A673 (cell line): ENCODE measurements at regions not wholly inside any gene's neighbourhood (a gene's known extent, or its start where the extent isn't known, plus 50 kb on each side); places are given as distances from the start of the nearest gene placed in this dataset.
"Not testable (repeated sequence)": the region's sequence is repeated elsewhere in the genome, so short reads cannot be mapped to it uniquely, and the experiment has no call there.

Experiments
- BruUV-seq: library from RNA; stranded (reverse); fragments of 400-500 nt; replicated peaks from 2 replicates; lab custom pipeline; 2021; lab: Mats Ljungman, UMichigan
- CTCF ChIA-PET: fragments of 300-600 bp; sonication (Branson Sonifier 250); formaldehyde crosslinking; loops from one replicate; lab custom pipeline; 2022; ENCODE audit warnings: antibody characterized with exemption; lab: Charles Lee
- POLR2A ChIA-PET: fragments of 300-600 bp; sonication (Branson Sonifier 250); formaldehyde crosslinking; loops from one replicate; lab custom pipeline; 2022; ENCODE audit warnings: antibody characterized with exemption; ENCODE audit not compliant: low non-redundant PET; lab: Charles Lee
- DNase-seq: peaks from one replicate; pipeline ENCODE4 v3.0.0-alpha.2; 2015; ENCODE audit warnings: low spot score
- H3K27ac ChIP-seq: fragments of 200-600 bp; sonication (generic); 2 replicates; pipeline ENCODE4 v1.5.1; 2016; ENCODE audit warnings: mixed run types, low read depth, mild to moderate bottlenecking, mixed read lengths, antibody characterized with exemption, low read length; ENCODE audit not compliant: poor library complexity, severe bottlenecking
- H3K27me3 ChIP-seq: fragments of 200-600 bp; sonication (generic); replicated peaks from 2 replicates; pipeline ENCODE4 v1.6.1; 2017; ENCODE audit warnings: mixed run types, low read depth, mild to moderate bottlenecking, mixed read lengths, antibody characterized with exemption, low read length; ENCODE audit not compliant: insufficient read depth, poor library complexity
- H3K36me3 ChIP-seq: fragments of 200-600 bp; sonication (generic); 2 replicates; pipeline ENCODE4 v1.6.1; 2016; ENCODE audit warnings: mixed run types, mild to moderate bottlenecking, mixed read lengths, antibody characterized with exemption, low read length; ENCODE audit not compliant: insufficient read depth, poor library complexity, severe bottlenecking
- H3K4me1 ChIP-seq: fragments of 200-600 bp; sonication (generic); 2 replicates; pipeline ENCODE4 v1.6.1; 2017; ENCODE audit warnings: mixed run types, mild to moderate bottlenecking, mixed read lengths, antibody characterized with exemption, low read length; ENCODE audit not compliant: insufficient read depth, poor library complexity, severe bottlenecking
- H3K4me3 ChIP-seq: fragments of 200-600 bp; sonication (generic); 2 replicates; pipeline ENCODE4 v1.5.1; 2016; ENCODE audit warnings: low read depth, mixed run types, mild to moderate bottlenecking, mixed read lengths, low read length; ENCODE audit not compliant: poor library complexity, severe bottlenecking
- H3K9me3 ChIP-seq: fragments of 200-600 bp; sonication (generic); 2 replicates; pipeline ENCODE4 v1.6.1; 2016; ENCODE audit warnings: mixed run types, low read depth, mild to moderate bottlenecking, mixed read lengths, antibody characterized with exemption, low read length; ENCODE audit not compliant: poor library complexity, severe bottlenecking
- EZH2 ChIP-seq: fragments of 200-600 bp; sonication (generic); IDR thresholded peaks from 2 replicates; pipeline ENCODE4 v1.6.1; 2017; ENCODE audit warnings: borderline replicate concordance, low read depth, mild to moderate bottlenecking, mixed read lengths, antibody characterized with exemption, low read length; ENCODE audit not compliant: poor library complexity, severe bottlenecking
- intact Hi-C: fragments of 100-400 bp; cut with micrococcal nuclease; formaldehyde crosslinking; loops from one replicate; pipeline ENCODE4 v1.10.0; 2022; ENCODE audit not compliant: unreplicated experiment
- TF ChIP-seq, protein P1 (sequence below): fragments of 300-800, 200-600 bp; sonication (generic); conservative IDR thresholded peaks from 2 replicates; pipeline ENCODE4 v1.5.1; 2017; ENCODE audit warnings: low read depth, mild to moderate bottlenecking, antibody characterized with exemption, low read length, moderate library complexity, mixed read lengths

DNA sequence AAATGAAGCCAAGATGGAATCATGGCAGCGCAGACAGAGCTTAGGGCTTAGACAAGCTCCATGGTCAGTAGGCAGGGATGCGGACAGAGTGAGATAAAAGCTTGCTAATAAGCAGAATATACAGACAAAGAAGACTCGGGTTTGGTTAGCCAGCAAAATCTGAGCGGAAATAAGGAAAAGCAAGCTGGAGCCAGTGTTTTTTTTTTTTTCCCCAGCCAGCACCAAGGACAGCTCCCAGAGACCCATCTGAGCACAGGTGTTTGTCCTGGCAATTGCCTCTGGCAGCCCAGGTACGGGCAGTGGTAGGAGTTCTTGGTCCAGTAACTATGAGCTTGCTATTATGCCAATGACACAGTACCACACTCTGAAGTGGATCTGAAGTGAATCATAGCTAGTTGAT is 187.6 kb downstream of the ADCYAP1 start:
- intact Hi-C loops: no loop called here
- no TSS peak for BruUV-seq
- Histone ChIP-seq H3K27ac (no peak overlapping the region), H3K27me3 (peaks cover 64% of the 10 kb centered on the region), H3K36me3 (no peaks in the 10 kb centered on the region), H3K4me1 (no peaks in the 10 kb centered on the region), H3K9me3 (no peaks in the 10 kb centered on the region), H3K4me3 (no peak overlapping the region)
- ChIA-PET POLR2A (no interaction called here), CTCF (no interaction called here)
- no peak for DNase-seq
- TF ChIP-seq, protein P1, sequence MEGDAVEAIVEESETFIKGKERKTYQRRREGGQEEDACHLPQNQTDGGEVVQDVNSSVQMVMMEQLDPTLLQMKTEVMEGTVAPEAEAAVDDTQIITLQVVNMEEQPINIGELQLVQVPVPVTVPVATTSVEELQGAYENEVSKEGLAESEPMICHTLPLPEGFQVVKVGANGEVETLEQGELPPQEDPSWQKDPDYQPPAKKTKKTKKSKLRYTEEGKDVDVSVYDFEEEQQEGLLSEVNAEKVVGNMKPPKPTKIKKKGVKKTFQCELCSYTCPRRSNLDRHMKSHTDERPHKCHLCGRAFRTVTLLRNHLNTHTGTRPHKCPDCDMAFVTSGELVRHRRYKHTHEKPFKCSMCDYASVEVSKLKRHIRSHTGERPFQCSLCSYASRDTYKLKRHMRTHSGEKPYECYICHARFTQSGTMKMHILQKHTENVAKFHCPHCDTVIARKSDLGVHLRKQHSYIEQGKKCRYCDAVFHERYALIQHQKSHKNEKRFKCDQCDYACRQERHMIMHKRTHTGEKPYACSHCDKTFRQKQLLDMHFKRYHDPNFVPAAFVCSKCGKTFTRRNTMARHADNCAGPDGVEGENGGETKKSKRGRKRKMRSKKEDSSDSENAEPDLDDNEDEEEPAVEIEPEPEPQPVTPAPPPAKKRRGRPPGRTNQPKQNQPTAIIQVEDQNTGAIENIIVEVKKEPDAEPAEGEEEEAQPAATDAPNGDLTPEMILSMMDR: no peak
- no peak for TF ChIP-seq EZH2

DNA sequence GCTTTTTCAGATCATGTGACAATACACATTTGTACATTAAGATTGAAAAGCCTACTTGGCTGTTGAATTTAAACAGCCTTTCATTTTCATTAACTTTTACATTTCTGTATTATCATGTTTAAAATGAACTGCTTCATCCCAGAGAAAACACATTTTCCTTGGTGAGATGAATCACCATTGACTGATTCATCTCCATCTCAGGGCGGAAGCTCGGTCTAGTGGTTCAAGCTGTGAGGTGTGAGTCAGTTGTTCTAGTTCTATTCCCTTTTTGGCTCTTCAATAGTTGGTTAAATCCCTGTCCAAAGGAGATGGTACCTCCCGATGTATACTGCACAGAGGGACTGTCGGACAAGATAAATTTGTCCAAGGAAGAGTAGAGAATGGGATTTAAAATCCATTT is 189.7 kb downstream of the ADCYAP1 start:
- Histone ChIP-seq H3K27me3 (peaks cover 62% of the 10 kb centered on the region), H3K4me3 (no peak overlapping the region), H3K4me1 (no peaks in the 10 kb centered on the region), H3K27ac (no peak overlapping the region), H3K36me3 (no peaks in the 10 kb centered on the region), H3K9me3 (no peaks in the 10 kb centered on the region)
- ChIA-PET POLR2A (no interaction called here), CTCF (no interaction called here)
- TF ChIP-seq EZH2: no peak
- TF ChIP-seq, protein P1: no peak
- intact Hi-C loops: no loop called here
- BruUV-seq: no TSS peak
- peak; percentile 31 for DNase-seq

DNA sequence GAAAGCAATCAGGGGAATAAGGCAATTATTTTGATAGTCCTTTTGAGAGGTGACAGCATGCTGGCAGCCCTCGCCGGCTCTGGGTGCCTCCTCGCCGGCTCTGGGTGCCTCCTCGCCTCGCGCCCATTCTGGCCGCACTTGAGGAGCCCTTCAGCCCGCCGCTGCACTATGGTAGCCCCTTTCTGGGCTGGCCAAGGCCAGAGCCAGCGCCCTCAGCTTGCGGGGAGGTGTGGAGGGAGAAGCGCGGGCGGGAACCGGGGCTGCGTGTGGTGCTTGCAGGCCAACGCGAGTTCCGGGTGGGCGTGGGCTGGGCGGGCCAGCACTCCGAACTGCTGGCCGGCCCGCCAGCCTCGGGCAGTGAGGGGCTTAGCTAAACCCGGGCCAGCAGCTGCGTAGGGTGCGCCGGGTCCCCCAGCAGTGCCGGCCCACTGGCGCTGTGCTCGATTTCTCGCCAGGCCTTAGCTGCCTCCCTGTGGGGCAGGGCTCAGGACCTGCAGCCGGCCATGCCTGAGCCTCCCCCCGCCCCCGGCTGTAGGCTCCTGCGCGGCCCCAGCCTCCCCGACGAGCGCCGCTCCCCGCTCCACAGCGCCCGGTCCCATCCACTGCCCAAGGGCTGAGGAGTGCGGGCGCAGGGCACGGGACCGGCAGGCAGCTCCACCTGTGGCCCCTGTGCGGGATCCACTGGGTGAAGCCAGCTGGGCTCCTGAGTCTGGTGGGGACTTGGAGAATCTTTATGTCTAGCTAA is 193.5 kb downstream of the ADCYAP1 start:
- H3K4me1 ChIP-seq, H3K4me3 ChIP-seq, CTCF ChIA-PET, POLR2A ChIA-PET, BruUV-seq, intact Hi-C loops, H3K27ac ChIP-seq, DNase-seq, H3K9me3 ChIP-seq, H3K36me3 ChIP-seq: not testable (repeated sequence)
- peaks cover 33% of the 10 kb centered on the region for H3K27me3 ChIP-seq

DNA sequence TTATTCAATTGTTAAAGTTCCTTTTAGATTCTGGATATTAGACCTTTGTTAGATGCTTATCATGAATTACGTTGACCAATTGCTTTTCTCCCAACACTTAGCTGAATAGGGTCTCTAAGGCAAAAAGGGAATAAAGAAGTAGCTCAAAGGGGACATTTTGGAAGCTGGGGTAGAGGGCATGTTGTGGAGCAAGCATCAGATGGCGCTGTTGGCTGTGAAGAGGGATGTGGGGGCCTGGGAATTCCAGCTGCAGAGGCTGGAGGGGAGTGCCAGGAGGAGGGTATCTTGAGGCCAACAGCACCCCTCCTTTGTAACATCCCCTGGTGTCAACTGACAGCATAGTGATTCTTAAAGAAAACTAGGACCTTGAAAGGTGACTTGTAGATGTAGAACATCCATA is 198.2 kb downstream of the ADCYAP1 start:
- intact Hi-C loops: loop anchor here (1.0 kb wide), 1 partner anchor 49 kb away; no protein-coding TSS in a partner anchor
- no peak for DNase-seq
- TF ChIP-seq, protein P1: no peak
- no peak for TF ChIP-seq EZH2
- H3K36me3 ChIP-seq: no peaks in the 10 kb centered on the region
- H3K4me3 ChIP-seq: no peak overlapping the region
- H3K4me1 ChIP-seq: no peaks in the 10 kb centered on the region
- no TSS peak for BruUV-seq
- H3K27ac ChIP-seq: no peak overlapping the region
- ChIA-PET POLR2A (no interaction called here), CTCF (no interaction called here)
- no peaks in the 10 kb centered on the region for H3K9me3 ChIP-seq
- H3K27me3 ChIP-seq: peaks cover 10% of the 10 kb centered on the region
